ENCODE measurements at regions not wholly inside any gene's neighbourhood (a gene's known extent, or its start where the extent isn't known, plus 50 kb on each side); places are given as distances from the start of the nearest gene placed in this dataset.

DNA sequence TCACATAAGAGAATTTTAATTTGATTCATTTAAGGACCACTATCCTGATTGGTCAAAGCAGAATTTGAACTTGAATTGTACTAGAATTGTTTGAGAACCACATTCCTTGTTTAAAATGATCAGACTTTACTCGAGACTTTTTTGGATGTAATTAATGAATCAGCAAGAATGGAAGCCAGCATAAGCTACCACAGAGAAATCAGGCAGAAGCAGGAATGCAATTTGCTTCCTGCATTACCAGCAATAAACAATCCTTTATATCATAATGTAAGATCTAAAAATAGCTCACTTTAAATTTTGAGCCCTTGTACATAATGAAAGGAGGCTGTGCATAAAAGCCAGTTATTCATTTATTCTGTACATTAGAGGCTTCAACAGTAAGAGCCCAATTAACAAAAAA is 119.8 kb upstream of the BACE2 start:
- H3K36me3 ChIP-seq (ENCODE audit: control insufficient read depth in 2 of 4, insufficient read depth in 4 of 4, low read length in 3 of 4) = no peaks in the 10 kb centered on the region
- H2AFZ ChIP-seq (ENCODE audit: low read length) = no peak overlapping the region
- no peak overlapping the region for H3K14ac ChIP-seq (ENCODE audit: insufficient read length)
- no peak overlapping the region for H4K91ac ChIP-seq (replicated peaks; ENCODE audit: insufficient read length, low read length)
- no peak overlapping the region for H3K4me2 ChIP-seq (ENCODE audit: insufficient read depth in 1 of 2, low read depth in 2 of 2, low read length in 2 of 2)
- no peaks in the 10 kb centered on the region for H3K79me2 ChIP-seq (ENCODE audit: control insufficient read depth in 1 of 2, insufficient read depth in 2 of 2, low read length in 2 of 2)
- TF ChIP-seq BCL11A (IDR thresholded peaks at IDR 0.05; ENCODE audit: low read depth in 2 of 2, low read length in 2 of 2) = no peak
- no peak for TF ChIP-seq NANOG (IDR thresholded peaks at IDR 0.05; ENCODE audit: insufficient read depth, low read depth, low read length, poor library complexity, severe bottlenecking)
- TF ChIP-seq CBX5 (IDR thresholded peaks at IDR 0.05; ENCODE audit: low read depth, low read length) = no peak
- TF ChIP-seq ASH2L (IDR thresholded peaks at IDR 0.05; ENCODE audit: low read length) = no peak
- no peak overlapping the region for H3K56ac ChIP-seq (replicated peaks; ENCODE audit: insufficient read length, low read depth, low read length)
- DNase-seq (ENCODE audit: low read depth in 1 of 2, low spot score in 2 of 2) = no peak
- no peak overlapping the region for H2BK5ac ChIP-seq (ENCODE audit: low read depth, low read length)
- WGBS, 2 experiments (ENCODE audit: extremely low coverage in 1 of 2, insufficient coverage in 1 of 2, insufficient read length in 1 of 2, insufficient replicate concordance in 2 of 2, low coverage in 1 of 2, low lambda C conversion rate in 2 of 2, missing lambda C conversion rate in 1 of 2) = 88% methylated on average over 1 of the region's 1 CpG; no CpG with 5 or more reads in 1 of the 2 experiments
- CTCF ChIA-PET (ENCODE audit: partially characterized antibody) = interaction anchor here (2.6 kb wide), 1 partner anchor 11 kb away, joined by 6 read pairs; no protein-coding TSS in a partner anchor
- H3K9me3 ChIP-seq (ENCODE audit: insufficient read depth in 2 of 2, low read depth in 1 of 2, low read length in 1 of 2) = no peaks in the 10 kb centered on the region
- no peak overlapping the region for H4K8ac ChIP-seq (ENCODE audit: extremely low read depth, insufficient read depth, low read length)
- H3K4ac ChIP-seq (replicated peaks; ENCODE audit: insufficient read length, low read depth, low read length) = no peak overlapping the region
- no peak overlapping the region for H3K27ac ChIP-seq (ENCODE audit: low read depth, low read length)
- no peak overlapping the region for H2BK20ac ChIP-seq (ENCODE audit: low read length)
- no peaks in the 10 kb centered on the region for H3K79me1 ChIP-seq (ENCODE audit: low read depth, low read length)
- H3K27me3 ChIP-seq (replicated peaks in 1 of 4; ENCODE audit: control insufficient read depth in 3 of 4, extremely low read depth in 1 of 4, insufficient read depth in 3 of 4, low read length in 3 of 4) = no peaks in the 10 kb centered on the region; a peak in 1 of 7 replicates
- no peak overlapping the region for H3K9ac ChIP-seq (replicated peaks in 1 of 4; ENCODE audit: extremely low read depth in 1 of 4, low read depth in 3 of 4, low read length in 3 of 4)
- H2BK120ac ChIP-seq (replicated peaks; ENCODE audit: low read depth, low read length) = no peak overlapping the region
- no peak overlapping the region for H3K4me3 ChIP-seq (ENCODE audit: extremely low read depth in 1 of 4, insufficient read depth in 2 of 4, low read depth in 3 of 4, low read length in 4 of 4)
- no peak overlapping the region for H3K18ac ChIP-seq (ENCODE audit: extremely low read depth, low read length)
- no peak for FAIRE-seq
- H4K20me1 ChIP-seq (replicated peaks in 1 of 2; ENCODE audit: control insufficient read depth in 1 of 2, insufficient read depth in 2 of 2, low read length in 2 of 2) = no peaks in the 10 kb centered on the region
- no peak overlapping the region for H2BK15ac ChIP-seq (ENCODE audit: low read length)
- H3K23me2 ChIP-seq (ENCODE audit: low read depth, low read length) = 0 out of 2 replicates have a peak, but pooled peaks cover 2% of the 10 kb centered on the region
- peaks cover 0 to 2% (median 0%) of the 10 kb centered on the region in 4 experiments; a peak in 3 of 7 replicates for H3K4me1 ChIP-seq (replicated peaks in 1 of 4; ENCODE audit: control insufficient read depth in 3 of 4, insufficient read depth in 4 of 4, low read length in 3 of 4)
- H3K23ac ChIP-seq (ENCODE audit: insufficient read length) = no peak overlapping the region
- no peak overlapping the region for H4K5ac ChIP-seq (ENCODE audit: insufficient read length, low read depth, low read length)
- H2AK5ac ChIP-seq (ENCODE audit: low read depth, low read length) = no peak overlapping the region
- POLR2A ChIA-PET (ENCODE audit: partially characterized antibody) = no interaction called here
- no peak overlapping the region for H2BK12ac ChIP-seq (ENCODE audit: low read depth, low read length)

All from H1 (cell line).